B cell (primary cell): ENCODE measurements at regions not wholly inside any gene's neighbourhood (a gene's known extent, or its start where the extent isn't known, plus 50 kb on each side); places are given as distances from the start of the nearest gene placed in this dataset.

Experiments
- ATAC-seq: fragments of 200-7000 bp; cut with Tn5 transposase; one replicate; pipeline ENCODE4 v1.10.0; 2021; ENCODE audit warnings: low read depth, mild to moderate bottlenecking, moderate number of reproducible peaks, moderate library complexity
- CTCF ChIA-PET: fragments of 350-600 bp; sonication (Branson Sonifier 250); formaldehyde crosslinking; loops from one replicate; lab custom pipeline; 2021; ENCODE audit warnings: antibody characterized with exemption, inconsistent platforms; lab: Charles Lee
- POLR2A ChIA-PET: fragments of 350-600 bp; sonication (Branson Sonifier 250); formaldehyde crosslinking; loops from one replicate; lab custom pipeline; 2021; ENCODE audit warnings: antibody characterized with exemption; lab: Charles Lee
- DNase-seq: peaks from one replicate; pipeline ENCODE4 v3.0.0; 2013
- H2AFZ ChIP-seq: 2 replicates; pipeline ENCODE4 v1.6.1; 2012; ENCODE audit warnings: mild to moderate bottlenecking, low read depth, low read length; ENCODE audit not compliant: insufficient read depth, poor library complexity, severe bottlenecking
- H3K27ac ChIP-seq, 2 donors: 1 replicate in 1 of 2; 2 replicates in 1 of 2; pipeline ENCODE4 v1.5.1; 2012 to 2013; ENCODE audit warnings: low read length in 2 of 2, mild to moderate bottlenecking in 2 of 2, moderate library complexity in 1 of 2
- H3K27me3 ChIP-seq, 4 experiments: fragments of 200-600 bp in 1 of 4; sonication (generic) in 1 of 4; replicated peaks in 1 of 4; 1 replicate in 2 of 4; 2 replicates in 2 of 4; pipeline versions ENCODE4 v1.6.1 to v1.7.0; 2013 to 2016; ENCODE audit warnings: low read length in 3 of 4, mild to moderate bottlenecking in 2 of 4, mixed read lengths in 1 of 4, moderate library complexity in 1 of 4; ENCODE audit not compliant: insufficient read depth in 4 of 4, control insufficient read depth in 3 of 4; ENCODE audit errors: control extremely low read depth in 1 of 4
- H3K36me3 ChIP-seq, 2 experiments: replicated peaks in 1 of 2; 1 replicate in 1 of 2; 2 replicates in 1 of 2; pipeline versions ENCODE4 v1.6.1 to v1.7.1; 2013; ENCODE audit warnings: low read length in 1 of 2; ENCODE audit not compliant: insufficient read depth in 2 of 2, control insufficient read depth in 1 of 2; ENCODE audit errors: control extremely low read depth in 1 of 2, extremely low read depth in 1 of 2
- H3K4me1 ChIP-seq, 2 donors: fragments of 200-600 bp in 1 of 2; sonication (generic) in 1 of 2; 1 replicate in 1 of 2; 2 replicates in 1 of 2; pipeline versions ENCODE4 v1.5.1 to v1.6.1; 2013 to 2017; ENCODE audit warnings: low read length in 2 of 2; ENCODE audit not compliant: control insufficient read depth in 2 of 2, insufficient read depth in 2 of 2
- H3K4me2 ChIP-seq: replicated peaks from 2 replicates; pipeline ENCODE3; 2012; ENCODE audit warnings: mild to moderate bottlenecking, low read depth, low read length; ENCODE audit not compliant: poor library complexity, severe bottlenecking
- H3K4me3 ChIP-seq, 5 experiments: fragments of 200-600 bp in 1 of 5; sonication (generic) in 1 of 5; 1 replicate in 3 of 5; 2 replicates in 2 of 5; pipeline versions ENCODE4 v1.5.1 to v1.7.0; 2011 to 2016; ENCODE audit warnings: low read length in 4 of 5, mild to moderate bottlenecking in 4 of 5, low read depth in 2 of 5, control low read depth in 1 of 5, moderate library complexity in 1 of 5; ENCODE audit not compliant: insufficient read depth in 1 of 5; ENCODE audit errors: control extremely low read depth in 1 of 5, extremely low read depth in 1 of 5
- H3K79me2 ChIP-seq: fragments of 200-600 bp; sonication (generic); one replicate; pipeline ENCODE4 v1.6.0; 2016; ENCODE audit warnings: low read length; ENCODE audit not compliant: control insufficient read depth, insufficient read depth
- H3K9ac ChIP-seq: fragments of 200-600 bp; sonication (generic); 2 replicates; pipeline ENCODE4 v1.6.1; 2017; ENCODE audit warnings: mild to moderate bottlenecking, low read length, moderate library complexity
- H3K9me3 ChIP-seq, 3 donors: one replicate each; pipeline versions ENCODE4 v1.6.1 to v1.7.1; 2013; ENCODE audit warnings: low read length in 2 of 3; ENCODE audit not compliant: control insufficient read depth in 2 of 3, insufficient read depth in 1 of 3; ENCODE audit errors: control extremely low read depth in 1 of 3
- H4K20me1 ChIP-seq: 2 replicates; pipeline ENCODE4 v1.6.0; 2012; ENCODE audit warnings: mild to moderate bottlenecking, low read length; ENCODE audit not compliant: insufficient read depth, control insufficient read depth, poor library complexity, severe bottlenecking
- H3K27ac Mint-ChIP-seq: one replicate; pipeline ENCODE4 v1.8.0; 2021; ENCODE audit warnings: mixed read lengths
- H3K27me3 Mint-ChIP-seq: one replicate; pipeline ENCODE4 v1.8.0; 2021; ENCODE audit warnings: mixed read lengths
- H3K4me1 Mint-ChIP-seq: one replicate; pipeline ENCODE4 v1.8.0; 2021; ENCODE audit warnings: mixed read lengths
- H3K4me3 Mint-ChIP-seq: one replicate; pipeline ENCODE4 v1.8.0; 2021; ENCODE audit warnings: mixed read lengths
- H3K9me3 Mint-ChIP-seq: one replicate; pipeline ENCODE4 v1.8.0; 2022; ENCODE audit warnings: mixed read lengths; ENCODE audit not compliant: insufficient read depth
- CTCF ChIP-seq: fragments of 200-600 bp; IDR thresholded peaks from one replicate; pipeline ENCODE4 v1.8.0; 2022; ENCODE audit warnings: antibody characterized with exemption, mild to moderate bottlenecking
- EZH2 ChIP-seq: IDR thresholded peaks from 2 replicates; pipeline ENCODE4 v1.6.1; 2012; ENCODE audit warnings: borderline replicate concordance, low read depth, mild to moderate bottlenecking, moderate library complexity, low read length; ENCODE audit not compliant: insufficient read depth, poor library complexity, severe bottlenecking
- WGBS: methylation state at CpG from one replicate; pipeline ENCODE4 v1.1.5; 2013; ENCODE audit warnings: missing lambda C conversion rate; ENCODE audit not compliant: insufficient coverage; 5-methylcytosine and 5-hydroxymethylcytosine counted together
- intact Hi-C: fragments of 100-400 bp; cut with micrococcal nuclease; formaldehyde crosslinking; loops from one replicate; pipeline ENCODE4 v1.10.0; 2022

- CTCF ChIA-PET: no interaction called here
- no peaks in the 10 kb centered on the region for H3K9me3 Mint-ChIP-seq
- Histone ChIP-seq H3K79me2 (no peaks in the 10 kb centered on the region), H3K9ac (no peak overlapping the region), H3K4me1 (no peaks in the 10 kb centered on the region), H3K36me3 (no peaks in the 10 kb centered on the region), H3K9me3 (no peaks in the 10 kb centered on the region), H3K27ac (no peak overlapping the region), H3K4me3 (no peak overlapping the region), H4K20me1 (no peaks in the 10 kb centered on the region), H3K27me3 (peaks cover 0 to 2% (median 0%) of the 10 kb centered on the region in 4 experiments), H3K4me2 (no peak overlapping the region), H2AFZ (no peak overlapping the region)
- TF ChIP-seq CTCF: no peak
- no peak for TF ChIP-seq EZH2
- DNase-seq (no peak), ATAC-seq (no peak)
- intact Hi-C loops: loop anchor here (10.0 kb wide), 1 partner anchor 408 kb away; no protein-coding TSS in a partner anchor
- no peaks in the 10 kb centered on the region for H3K27me3 Mint-ChIP-seq
- POLR2A ChIA-PET: no interaction called here
- H3K27ac Mint-ChIP-seq: no peak overlapping the region
- no peak overlapping the region for H3K4me3 Mint-ChIP-seq
- H3K4me1 Mint-ChIP-seq: no peaks in the 10 kb centered on the region
Observed at GRCh38 chr7:93817004-93817403, 73.5 kb downstream of the TFPI2 start.

GRCh38 chr7:93813514-93813913 is 77.0 kb downstream of the TFPI2 start:
- H3K4me3 ChIP-seq: no peak overlapping the region
- no peaks in the 10 kb centered on the region for H3K36me3 ChIP-seq
- TF ChIP-seq CTCF (no peak), EZH2 (no peak)
- no peak overlapping the region for H3K4me3 Mint-ChIP-seq
- no peaks in the 10 kb centered on the region for H3K9me3 ChIP-seq
- no peak overlapping the region for H3K27ac Mint-ChIP-seq
- no peaks in the 10 kb centered on the region for H3K9me3 Mint-ChIP-seq
- no peaks in the 10 kb centered on the region for H3K4me1 Mint-ChIP-seq
- no peaks in the 10 kb centered on the region for H3K4me1 ChIP-seq
- H3K27ac ChIP-seq: no peak overlapping the region
- H3K4me2 ChIP-seq: no peak overlapping the region
- WGBS: 50% methylated on average over 1 of the region's 1 CpG
- ATAC-seq: no peak
- POLR2A ChIA-PET: no interaction called here
- no peak overlapping the region for H2AFZ ChIP-seq
- H3K9ac ChIP-seq: no peak overlapping the region
- H3K27me3 ChIP-seq: peaks cover 0 to 2% (median 0%) of the 10 kb centered on the region in 4 experiments
- intact Hi-C loops: loop anchor here (10.0 kb wide), 1 partner anchor 411 kb away; no protein-coding TSS in a partner anchor
- H4K20me1 ChIP-seq: no peaks in the 10 kb centered on the region
- CTCF ChIA-PET: no interaction called here
- no peaks in the 10 kb centered on the region for H3K27me3 Mint-ChIP-seq
- no peaks in the 10 kb centered on the region for H3K79me2 ChIP-seq
- DNase-seq: no peak
